Epithelial cell of prostate (primary cell): ENCODE measurements at regions not wholly inside any gene's neighbourhood (a gene's known extent, or its start where the extent isn't known, plus 50 kb on each side); places are given as distances from the start of the nearest gene placed in this dataset.

Experiments used
- DNase-seq: peaks from one replicate; pipeline ENCODE4 v3.0.0-alpha.2; 2011; ENCODE audit warnings: low read depth, low spot score
- H3K27ac ChIP-seq: fragments of 450-650 bp; 2 replicates; pipeline ENCODE4 v1.5.1; 2017; ENCODE audit warnings: mild to moderate bottlenecking

GRCh38 chr13:91273675-91274074 lies 73.8 kb upstream of the MIR17HG start:
- H3K27ac ChIP-seq: no peak overlapping the region
- no peak for DNase-seq

DNA sequence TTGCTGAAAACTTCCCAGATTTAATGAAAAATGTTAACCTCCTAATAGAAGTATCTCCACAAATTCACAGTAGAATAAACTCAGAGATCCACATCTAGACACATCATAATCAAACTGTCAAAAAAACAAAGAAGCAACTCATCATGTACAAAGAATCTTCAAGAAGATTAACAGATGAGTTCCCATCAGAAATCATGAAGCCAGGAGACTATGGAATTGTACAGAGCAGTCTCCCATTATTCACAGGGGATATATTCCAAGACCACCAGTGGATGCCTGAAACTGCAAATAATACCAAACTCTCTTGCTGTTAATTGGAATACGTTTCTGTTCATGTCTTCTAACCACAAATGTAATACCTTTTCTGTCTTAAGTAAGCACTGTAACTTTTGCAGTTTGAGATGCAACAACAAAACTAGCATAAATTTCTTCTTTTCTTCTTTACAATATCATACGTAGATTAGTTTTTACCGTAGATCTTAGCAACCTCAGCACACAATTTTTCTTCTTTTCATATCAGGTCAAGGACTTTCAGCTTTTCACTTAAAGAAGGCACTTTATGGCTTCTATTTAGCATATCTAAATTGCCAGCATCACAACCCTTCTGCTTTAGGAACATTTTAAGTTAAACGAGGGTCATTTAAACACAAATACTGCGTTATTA lies 70.3 kb upstream of the MIR17HG start:
- no peak for DNase-seq
- no peak overlapping the region for H3K27ac ChIP-seq

DNA sequence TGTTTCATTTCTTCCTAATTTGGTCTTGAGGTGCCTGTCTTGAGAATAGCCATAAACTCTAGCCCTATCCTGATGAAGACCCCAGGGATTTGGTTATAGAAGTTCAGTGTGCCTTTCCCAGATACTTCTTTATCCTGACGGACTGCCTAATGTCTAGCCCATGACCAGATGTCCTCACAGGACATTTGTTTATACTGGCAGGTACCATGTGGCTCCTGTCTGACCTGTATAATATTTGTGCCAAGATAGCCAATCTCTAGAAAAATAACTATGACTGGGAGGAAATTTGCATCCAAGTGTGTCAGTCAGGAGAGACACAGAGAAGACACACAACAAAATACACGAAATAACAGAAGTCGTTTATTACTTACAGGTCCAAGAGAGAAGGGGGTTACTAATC lies 69.2 kb upstream of the MIR17HG start:
- no peak for DNase-seq
- no peak overlapping the region for H3K27ac ChIP-seq

DNA sequence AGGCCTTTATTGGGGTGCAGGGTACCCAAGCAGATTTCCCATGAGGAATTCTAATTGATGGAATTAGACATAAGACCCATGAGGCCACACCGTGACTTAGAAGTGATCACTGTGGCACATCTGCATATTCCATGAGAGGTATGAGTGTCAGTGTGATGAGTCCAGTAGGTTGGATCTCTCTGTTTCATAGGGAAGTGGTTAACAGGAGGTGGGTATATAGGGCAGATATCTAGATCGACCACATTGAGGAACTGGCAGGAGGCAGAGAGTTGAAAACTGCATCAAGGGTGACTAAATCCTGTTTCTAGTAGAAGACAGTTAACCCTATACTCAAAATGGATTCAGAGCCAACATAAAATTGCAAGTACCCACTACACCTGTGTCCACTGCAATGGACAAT lies 68.6 kb upstream of the MIR17HG start:
- no peak overlapping the region for H3K27ac ChIP-seq
- no peak for DNase-seq

GRCh38 chr13:91280801-91281200 lies 66.7 kb upstream of the MIR17HG start:
- no peak for DNase-seq
- no peak overlapping the region for H3K27ac ChIP-seq

DNA sequence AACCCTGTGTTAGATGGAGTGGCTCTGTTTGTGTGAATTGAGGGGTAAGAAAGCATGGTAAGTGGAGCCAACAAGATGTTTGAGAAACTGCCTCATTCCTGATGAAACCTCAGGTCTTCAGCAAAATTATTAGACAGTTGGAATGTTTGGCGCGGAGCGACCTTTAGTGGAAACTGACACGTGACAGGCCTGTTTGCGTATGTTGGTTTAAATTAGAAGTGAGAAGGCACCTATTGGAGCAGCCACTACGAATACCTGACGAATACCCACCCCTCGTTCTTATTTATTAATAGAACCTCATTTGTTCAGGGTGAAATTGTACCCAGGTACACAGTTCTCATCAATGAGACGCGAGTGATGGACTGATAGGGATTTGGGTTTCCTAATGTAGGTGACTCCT lies 63.2 kb upstream of the MIR17HG start:
- no peak for DNase-seq
- no peak overlapping the region for H3K27ac ChIP-seq

GRCh38 chr13:91286317-91286716 lies 61.2 kb upstream of the MIR17HG start:
- H3K27ac ChIP-seq: no peak overlapping the region
- DNase-seq: no peak

GRCh38 chr13:91291078-91291477 lies 56.4 kb upstream of the MIR17HG start:
- H3K27ac ChIP-seq: no peak overlapping the region

DNA sequence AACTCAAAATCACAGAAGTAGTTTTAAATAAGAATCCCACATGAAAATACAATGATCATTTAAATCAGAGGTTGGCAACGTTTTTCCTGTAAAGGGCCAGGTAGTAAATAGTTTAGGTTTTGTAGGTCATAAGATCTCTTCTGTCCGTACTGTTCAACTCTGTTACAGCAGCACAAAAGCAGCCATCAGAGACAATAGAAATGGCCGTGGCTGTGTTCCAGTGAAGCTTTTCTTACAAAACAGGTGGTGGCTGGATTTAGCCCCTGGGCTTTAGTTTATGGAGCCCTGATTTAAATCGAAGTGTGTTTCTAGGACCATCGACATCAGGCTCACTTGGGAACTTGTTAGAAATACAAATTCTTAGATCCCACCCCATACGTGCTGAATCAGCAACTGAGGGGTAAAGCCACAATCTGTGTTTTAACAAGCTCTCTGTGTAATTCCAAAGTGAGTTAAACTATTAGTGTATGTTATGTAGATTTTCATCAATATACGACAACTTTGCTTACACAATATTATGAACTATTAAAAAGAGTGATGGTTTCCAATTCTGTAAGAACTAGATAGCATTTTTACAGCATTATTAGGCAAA lies 54.8 kb upstream of the MIR17HG start:
- DNase-seq: no peak
- H3K27ac ChIP-seq: no peak overlapping the region

More at GRCh38 chr13:91291078-91291477, 56.4 kb upstream of the MIR17HG start:
- no peak for DNase-seq

GRCh38 chr13:91295712-91296410 lies 51.6 kb upstream of the MIR17HG start:
- DNase-seq: no peak
- no peak overlapping the region for H3K27ac ChIP-seq

DNA sequence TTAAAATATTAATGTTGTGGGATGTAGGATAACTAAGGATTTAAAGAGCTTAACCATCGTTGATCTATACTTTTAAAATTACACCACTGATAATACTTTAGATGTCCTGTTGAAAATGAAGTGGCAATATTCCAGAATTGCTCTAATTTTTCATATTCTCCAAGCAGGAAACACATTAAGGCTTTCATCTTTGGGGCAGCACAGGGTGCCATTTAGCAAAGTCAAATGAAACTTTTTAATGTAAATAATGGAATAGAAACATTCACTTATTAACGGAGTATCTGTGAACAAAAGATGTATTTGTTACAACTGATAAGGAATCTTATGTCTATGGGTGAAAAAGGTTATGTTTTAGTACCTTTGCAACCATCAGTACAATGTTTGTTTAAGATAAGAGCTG lies 50.0 kb upstream of the MIR17HG start:
- no peak for DNase-seq
- H3K27ac ChIP-seq: no peak overlapping the region
